Suppressor macrophage (primary cell): ENCODE measurements at regions not wholly inside any gene's neighbourhood (a gene's known extent, or its start where the extent isn't known, plus 50 kb on each side); places are given as distances from the start of the nearest gene placed in this dataset.
"Not testable (repeated sequence)": the region's sequence is repeated elsewhere in the genome, so short reads cannot be mapped to it uniquely, and the experiment has no call there.

Source experiments
- DNase-seq, 4 experiments: peaks; one replicate each; pipeline ENCODE4 v3.0.0-alpha.2; 2020 to 2022

DNA sequence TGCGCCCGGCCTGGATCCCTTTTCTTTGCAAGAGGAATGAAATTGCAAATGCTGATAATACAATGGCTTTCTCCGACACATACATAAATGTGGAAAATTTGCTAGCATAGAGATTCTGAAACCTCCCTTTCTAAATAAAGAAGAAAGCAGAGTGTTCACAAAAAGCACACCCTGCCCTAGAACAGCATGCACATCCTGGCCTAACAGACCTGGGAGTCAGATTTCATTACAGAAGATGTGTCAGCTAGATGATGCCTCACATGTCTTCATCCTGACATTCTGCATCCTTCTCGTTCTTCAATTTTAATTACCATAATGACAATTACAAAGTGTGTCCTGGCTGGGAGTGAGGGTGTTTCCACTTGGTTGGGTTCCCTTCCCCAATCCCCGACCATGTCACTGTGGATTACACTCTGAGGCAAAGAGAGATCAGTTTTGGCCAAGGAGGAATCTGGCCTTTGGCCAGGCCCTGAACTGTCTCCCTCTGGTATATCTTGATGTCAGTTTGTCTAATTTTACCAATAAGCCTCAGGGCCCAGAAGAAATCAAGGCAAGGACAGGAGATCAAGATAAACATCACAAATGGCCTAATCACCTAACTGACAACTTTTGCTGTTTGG lies 104.9 kb upstream of the SPATA12 start:
- no peak for DNase-seq

DNA sequence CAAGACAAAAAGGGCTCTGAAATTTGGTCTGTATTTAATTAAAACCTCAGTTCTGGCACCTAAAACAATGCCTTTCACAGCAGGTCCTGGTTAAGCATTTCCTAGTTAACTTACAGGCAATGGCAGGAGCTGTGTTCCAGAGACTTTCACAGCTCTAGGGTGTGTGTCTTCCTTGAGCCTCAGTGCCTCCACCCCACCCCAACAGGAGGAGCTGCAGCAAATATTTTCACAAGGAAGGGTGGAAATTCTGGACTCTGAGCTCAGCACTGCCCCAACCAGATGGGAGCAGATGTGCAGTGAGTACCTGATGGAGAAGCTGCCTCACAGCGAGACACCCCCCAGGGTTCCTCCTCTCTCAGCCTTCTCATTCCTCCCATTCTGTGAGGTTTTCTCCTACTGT lies 106.3 kb upstream of the SPATA12 start:
- no peak for DNase-seq

DNA sequence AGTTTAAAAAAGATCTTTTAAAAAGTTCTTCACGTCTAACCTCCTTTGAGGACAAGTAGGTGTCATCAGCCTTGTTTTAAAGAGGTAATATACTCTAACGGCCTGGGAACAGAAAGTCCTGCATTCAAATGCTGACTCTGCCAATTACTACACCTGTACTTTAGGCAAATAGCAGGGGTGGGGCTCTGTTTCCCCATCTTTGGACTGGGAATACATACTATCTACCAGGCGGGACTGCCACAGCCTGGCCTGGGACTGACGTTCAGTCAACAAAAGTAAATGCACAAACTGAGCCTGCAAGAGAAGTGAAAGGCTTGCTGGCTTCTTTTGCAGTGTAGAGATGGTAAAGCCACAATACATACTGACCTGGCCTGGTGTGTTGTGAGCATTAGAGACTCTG lies 107.6 kb upstream of the SPATA12 start:
- DNase-seq = no peak

DNA sequence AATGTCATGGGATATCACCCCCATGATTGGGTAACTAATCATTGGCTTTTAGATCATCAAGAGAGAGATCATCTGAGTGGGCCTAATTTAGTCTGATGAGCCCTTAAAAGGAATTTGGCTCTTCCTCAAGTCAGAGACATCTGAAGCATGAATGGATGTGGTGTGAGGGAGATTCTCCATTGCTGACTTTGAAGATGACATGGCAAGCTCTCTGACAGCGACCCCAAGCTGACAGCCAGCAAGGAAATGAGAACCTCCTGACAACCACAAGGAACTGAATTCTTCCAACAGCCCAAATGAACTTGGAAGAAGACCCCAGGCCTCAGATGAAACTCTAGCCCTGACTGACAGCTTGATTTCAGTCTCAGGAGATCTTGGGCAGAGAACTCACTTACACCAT lies 108.4 kb upstream of the SPATA12 start:
- DNase-seq = peak in 2 of 4 experiments; percentile 13 to 27

DNA sequence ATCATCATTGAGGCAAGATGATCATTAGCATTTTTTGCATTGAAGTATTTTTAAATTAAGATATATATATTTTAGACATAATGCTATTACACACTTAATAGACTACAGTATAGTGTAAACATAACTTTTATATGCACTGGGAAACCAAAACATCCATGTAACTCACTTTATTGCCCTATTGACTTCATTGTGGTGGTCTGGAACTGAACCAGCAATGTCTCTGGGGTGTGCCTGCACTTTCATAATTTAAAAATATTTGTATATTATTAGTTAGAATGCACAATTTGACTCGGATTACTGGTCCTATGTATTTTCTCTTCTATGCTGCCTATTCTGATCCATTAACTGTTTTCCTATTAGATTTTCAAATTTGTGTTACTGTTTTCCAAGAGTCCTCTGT lies 109.1 kb upstream of the SPATA12 start:
- DNase-seq = no peak

DNA sequence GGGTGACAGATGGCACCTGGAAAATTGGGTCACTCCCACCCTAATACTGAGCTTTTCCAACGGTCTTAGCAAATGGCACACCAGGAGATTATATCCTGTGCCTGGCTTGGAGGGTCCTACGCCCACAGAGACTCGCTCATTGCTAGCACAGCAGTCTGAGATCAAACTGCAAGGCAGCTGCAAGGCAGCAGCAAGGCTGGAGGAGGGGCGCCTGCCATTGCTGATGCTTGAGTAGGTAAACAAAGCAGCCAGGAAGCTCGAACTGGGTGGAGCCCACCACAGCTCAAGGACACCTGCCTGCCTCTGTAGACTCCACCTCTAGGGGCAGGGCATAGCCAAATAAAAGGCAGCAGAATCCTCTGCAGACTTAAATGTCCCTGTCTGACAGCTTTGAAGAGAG lies 115.1 kb upstream of the SPATA12 start:
- not testable (repeated sequence) for DNase-seq

DNA sequence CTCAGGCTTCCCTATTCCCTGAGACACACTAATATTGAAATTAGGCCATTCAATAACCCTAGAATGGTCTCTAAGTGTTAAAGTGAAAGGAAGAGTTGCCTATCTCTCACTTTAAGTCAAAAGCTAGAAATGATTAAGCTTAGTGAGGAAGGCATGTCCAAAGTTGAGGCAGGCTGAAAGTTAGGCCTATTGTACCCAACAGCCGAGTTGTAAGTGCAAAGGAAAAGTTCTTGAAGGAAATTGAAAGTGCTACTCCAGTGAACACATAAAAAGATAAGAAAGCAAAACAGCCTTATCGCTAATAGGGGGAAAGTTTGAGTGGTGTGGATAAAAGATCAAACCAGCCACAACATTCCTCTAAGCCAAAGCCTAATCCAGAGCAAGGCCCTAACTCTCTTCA lies 117.9 kb upstream of the SPATA12 start:
- no peak for DNase-seq

DNA sequence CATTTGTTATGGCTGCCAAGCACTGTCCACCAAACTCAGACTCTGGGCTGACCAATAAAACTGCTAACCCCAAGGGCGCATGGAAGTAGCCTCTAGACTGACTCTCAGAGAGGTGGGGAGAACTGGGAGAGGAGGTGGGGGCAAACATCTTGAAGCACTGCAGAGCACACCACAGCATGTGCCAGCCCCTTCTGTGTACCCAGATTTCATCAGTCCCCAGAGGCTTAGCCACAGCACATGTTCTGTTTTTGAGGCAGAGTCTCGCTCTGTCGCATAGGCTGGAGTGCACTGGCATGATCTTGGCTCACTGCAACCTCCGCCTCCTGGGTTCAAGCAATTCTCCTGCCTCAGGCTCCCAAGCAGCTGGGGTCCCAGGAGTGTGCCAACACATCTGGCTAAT lies 119.5 kb upstream of the SPATA12 start:
- no peak for DNase-seq

DNA sequence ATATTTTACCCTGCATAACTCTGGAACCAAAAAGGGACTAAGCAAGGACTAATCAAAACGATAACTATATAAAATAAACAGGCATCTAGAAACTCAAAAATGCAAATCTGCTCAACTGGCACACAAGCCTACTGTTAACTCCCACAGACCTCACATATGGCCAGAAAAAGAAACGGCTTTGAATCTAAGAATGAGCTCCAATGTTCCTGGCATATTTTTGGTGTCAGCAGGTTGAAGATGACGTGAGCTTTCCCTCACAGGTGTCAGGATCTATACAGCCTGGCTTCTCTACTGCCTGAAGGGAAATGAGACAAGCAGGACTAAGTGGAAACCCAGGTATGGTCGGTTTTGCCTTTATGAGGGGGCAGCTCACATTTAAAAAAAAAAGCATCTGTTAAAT lies 120.1 kb upstream of the SPATA12 start:
- DNase-seq = no peak

DNA sequence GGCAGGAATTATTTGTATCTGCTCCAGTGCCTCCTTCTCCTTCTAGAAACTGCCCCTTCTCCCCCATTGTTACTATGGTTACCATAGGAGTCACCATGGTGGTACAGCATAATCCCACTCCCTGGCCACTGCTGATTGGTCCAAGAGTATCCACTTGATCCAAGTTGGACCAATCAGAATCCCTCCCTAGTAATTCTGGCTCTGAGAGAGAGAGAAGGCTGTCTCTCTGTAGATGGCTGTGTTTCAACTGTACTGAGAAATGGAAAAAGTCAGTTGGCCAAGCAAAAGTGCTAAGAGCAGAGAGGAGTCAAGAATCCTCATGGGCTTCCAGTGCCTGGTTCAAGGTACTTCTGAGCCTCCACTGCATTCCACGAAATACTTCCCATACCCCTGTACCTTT lies 120.6 kb upstream of the SPATA12 start:
- DNase-seq = no peak

DNA sequence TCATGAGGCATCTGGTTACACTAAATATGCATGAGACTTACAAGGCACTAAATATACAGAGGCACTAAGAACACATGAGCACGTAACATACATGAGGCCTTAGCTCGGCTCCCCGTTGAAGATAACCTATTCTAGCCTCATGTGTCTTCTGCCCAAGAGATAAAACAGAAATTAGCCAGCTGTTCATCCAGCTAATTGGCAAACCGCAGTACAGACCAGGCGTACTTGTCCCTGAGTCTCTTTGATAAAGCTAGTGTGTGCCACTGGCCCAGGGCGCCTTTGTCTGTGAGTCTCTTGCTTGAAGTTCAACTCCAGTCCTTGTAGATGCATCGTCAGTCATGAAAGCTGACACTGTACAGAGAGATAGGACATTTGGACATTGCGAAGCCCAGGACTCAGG lies 121.9 kb upstream of the SPATA12 start:
- DNase-seq = no peak

DNA sequence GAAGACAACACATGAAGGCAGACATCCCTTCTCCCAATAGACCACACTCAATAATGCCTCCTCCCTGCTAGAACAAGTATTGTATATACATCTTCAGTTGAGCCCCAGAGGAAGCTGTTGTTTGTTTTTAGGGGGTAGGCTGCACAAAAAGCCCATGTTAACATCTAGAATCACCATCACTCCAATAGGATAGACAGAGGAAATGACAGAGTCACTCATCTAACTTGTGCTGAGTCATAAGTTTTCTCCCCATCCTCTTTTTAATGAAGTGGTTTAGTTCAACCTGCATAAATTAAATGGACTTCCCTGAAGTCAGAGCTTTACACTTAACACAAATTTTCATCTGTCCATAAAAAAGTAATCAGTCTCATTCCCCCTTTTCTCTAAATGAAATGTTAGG lies 122.9 kb upstream of the SPATA12 start:
- no peak for DNase-seq

DNA sequence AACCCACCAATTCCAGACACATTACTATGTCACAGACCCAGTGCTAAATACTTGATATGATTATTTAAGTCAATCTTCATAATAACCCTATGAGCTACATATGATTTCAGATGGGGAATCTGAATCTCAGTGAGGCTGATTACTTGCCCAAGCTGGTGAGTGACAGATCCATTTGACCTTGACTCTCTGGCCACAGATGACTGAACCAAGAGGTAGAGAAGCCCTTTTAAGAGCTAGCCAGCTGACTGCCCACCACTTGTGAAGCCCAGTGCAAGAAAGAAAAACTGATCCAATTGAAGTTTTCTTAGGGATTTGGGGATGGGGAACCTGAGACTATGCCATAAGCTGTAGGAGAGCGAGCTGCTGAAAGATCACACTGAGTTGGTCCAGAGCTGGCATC lies 124.7 kb upstream of the SPATA12 start:
- no peak for DNase-seq

DNA sequence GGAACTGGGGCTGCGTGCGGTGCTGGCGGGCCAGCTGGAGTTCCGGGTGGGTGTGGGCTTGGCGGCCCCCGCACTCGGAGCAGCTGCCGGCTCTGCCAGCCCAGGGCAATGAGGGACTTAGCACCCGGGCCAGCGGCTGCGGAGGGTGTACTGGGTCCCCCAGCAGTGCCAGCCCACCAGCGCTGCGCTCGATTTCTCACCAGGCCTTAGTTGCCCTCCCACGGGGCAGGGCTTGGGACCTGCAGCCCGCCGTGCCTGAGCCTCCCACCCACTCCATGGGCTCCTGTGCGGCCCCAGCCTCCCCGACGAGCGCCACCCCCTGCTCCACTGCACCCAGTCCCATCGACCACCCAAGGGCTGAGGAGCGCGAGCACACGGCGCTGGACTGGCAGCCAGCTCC lies 126.0 kb upstream of the SPATA12 start:
- not testable (repeated sequence) for DNase-seq

DNA sequence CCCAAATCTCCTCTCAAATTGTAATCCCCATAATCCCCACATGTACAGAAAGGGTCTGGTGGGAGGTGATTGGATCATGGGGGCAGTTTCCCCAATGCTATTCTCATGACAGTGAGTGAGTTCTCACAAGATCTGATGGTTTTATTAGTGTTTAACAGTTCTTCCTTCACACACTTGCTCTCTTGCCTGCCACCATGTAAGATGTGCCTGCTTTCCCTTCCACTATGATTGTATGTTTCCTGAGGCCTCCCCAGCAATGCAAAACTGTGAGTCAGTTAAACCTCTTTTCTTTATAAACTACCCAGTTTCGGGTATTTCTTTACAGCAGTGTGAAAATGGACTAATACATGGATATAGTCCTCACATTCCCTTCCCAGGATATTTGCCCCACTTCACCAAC lies 126.7 kb upstream of the SPATA12 start:
- no peak for DNase-seq

DNA sequence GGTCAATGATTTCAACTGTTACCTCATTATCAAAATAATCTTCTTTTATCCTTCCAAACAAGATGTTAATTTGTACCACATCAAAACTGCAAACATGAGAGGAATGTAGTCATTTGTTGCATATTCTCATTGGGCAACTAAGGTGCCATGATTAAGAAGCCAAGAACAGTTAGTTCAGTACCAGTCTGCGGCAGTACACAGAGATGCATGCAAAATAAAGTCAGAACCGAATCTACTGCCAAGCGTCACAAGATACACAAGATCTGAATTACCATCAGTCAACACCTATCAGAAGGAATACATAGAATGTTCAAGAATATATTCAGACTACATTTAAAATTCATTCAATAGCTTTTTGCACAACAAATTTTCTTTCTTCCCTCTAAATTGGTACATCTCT lies 127.6 kb upstream of the SPATA12 start:
- no peak for DNase-seq

DNA sequence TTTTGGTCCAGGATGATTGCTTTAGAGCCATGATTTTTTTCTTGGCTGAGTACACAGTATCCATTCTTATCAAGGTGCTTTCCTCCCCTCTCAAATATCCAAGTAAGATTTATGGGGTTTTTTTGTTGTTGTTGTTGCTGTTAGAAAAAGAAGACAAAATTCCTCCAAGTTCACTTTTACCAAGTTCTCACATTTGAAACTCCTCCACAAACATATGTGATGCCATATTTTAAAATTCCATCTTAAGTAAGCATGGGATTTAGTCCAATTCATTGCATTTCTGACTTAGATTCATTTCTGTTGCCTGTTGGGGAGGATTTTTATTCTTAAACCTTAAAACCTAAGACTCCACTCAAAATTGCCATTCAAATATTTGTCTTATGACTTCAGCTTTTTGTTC lies 128.6 kb upstream of the SPATA12 start:
- no peak for DNase-seq

DNA sequence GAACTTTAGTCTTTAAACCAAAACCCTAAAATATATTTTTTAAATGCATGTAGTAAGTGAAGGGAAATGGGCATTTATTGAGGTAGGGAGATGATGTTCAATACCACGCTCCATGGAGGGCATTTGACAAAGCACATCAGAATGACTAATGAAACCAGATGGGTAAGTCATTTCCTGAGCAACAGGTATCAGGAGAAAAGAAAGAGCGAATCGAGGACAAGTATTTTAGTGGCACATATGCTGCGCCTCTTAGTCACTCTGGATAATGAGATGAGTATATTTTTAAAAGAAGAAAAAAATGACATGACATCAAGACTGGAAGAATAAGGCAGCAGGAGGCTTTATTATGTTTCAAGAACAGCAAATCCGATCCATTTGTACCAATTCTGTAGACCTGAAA lies 129.0 kb upstream of the ARHGEF3 start:
- DNase-seq = no peak

DNA sequence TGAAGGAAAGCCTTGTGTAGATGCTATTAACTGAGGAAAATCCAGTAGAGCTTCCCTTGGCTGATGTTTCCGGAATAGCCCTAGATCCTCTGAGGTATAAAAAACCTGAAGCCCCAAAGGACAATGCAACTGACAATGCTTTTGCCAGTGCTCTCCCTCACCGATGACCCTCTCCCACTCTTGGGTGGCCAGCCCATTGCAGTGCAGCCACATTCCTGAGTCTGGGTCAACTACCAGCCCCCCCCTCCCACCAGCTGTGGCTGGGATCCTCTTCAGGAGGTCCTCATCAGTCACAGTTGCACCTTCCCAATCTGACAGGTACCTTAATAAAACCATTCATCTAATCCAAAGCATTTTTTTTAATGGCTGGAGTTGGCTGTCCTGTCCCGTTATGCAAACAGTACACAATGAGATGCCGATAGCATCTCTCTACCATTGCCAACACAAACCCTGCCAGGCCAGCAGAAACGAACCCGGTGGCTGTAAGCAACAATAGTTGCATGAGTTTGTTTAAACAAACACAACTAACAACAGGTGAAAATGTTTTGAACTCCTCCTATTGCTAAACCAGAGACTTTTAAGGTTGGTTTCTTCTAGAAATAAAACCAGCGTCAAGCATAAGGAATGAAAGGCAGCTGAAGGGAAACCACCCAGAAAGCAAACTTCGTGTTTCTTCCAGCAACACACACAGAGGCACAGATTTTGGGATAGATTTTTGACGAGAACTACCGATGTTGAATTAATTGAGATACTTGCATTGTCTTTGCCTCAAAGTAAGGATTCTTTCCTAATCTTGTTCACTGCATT lies 128.3 kb upstream of the ARHGEF3 start:
- no peak for DNase-seq

DNA sequence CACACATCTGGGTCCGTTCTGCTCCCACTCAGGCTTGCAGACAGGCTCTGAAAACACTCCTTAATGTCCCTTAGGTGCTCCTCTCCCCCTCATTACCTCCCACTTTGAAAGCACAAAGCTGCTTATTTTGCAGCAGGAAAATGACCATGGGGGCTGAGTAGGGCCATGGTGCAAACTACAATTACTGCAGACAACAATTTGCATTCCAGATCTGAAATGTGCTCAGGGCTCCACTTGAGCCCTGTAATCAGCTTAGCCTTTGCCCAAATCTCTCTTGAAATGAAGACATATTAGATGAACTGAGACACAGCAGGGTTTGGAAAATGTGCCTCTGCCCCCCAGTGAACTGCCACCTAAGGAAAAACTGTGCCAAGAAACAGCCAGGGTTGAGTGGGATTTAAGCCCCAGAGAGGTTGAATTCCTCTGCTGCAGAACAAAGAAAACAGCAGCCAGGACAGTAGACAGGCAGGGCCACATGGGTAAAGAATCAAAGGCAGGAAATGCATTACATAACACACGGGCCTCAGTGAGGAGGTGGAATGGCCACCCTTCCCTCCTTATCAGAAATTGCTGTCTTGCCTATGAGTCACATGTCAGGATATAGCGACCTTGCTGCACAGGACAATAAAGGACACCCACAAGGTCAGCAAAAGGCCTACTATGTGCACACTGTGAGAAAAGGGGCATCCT lies 126.8 kb upstream of the ARHGEF3 start:
- DNase-seq = peak in 3 of 4 experiments; percentile 36 to 50 (median 42)

DNA sequence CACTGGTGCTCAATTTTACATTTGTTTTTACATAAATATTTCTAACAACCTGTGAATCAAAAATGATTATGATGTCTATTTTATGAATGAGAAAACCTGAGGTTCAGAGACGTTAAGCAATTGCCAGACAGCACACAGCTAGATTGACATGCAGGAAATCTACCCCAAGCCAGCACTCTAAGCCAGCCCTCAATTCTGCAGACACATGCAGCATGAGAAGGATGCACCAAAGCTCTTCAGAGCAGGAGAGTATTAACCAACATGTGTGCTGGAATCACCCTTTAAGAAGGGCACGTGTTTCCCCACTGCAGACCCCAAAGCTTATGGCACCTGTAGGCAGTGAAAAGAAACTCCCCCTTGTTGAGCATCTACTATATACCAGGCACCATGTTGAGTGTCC lies 126.1 kb upstream of the ARHGEF3 start:
- no peak for DNase-seq

DNA sequence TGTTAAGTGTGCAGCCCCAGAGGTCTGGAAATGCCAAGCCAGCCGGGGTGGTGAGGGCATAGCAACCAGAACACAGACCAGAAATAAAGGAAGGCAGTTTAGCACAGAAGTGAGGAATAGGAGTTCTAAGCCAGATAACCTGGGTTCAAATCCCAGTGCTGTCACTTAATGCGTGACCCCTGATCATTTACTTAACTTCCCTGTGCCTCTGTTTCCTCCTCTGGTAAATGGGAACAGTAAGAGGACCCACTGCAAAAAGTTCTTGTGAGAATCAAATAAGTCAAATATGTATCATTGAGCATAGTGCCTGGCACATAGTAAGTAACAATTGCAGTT lies 125.2 kb upstream of the ARHGEF3 start:
- DNase-seq = no peak

DNA sequence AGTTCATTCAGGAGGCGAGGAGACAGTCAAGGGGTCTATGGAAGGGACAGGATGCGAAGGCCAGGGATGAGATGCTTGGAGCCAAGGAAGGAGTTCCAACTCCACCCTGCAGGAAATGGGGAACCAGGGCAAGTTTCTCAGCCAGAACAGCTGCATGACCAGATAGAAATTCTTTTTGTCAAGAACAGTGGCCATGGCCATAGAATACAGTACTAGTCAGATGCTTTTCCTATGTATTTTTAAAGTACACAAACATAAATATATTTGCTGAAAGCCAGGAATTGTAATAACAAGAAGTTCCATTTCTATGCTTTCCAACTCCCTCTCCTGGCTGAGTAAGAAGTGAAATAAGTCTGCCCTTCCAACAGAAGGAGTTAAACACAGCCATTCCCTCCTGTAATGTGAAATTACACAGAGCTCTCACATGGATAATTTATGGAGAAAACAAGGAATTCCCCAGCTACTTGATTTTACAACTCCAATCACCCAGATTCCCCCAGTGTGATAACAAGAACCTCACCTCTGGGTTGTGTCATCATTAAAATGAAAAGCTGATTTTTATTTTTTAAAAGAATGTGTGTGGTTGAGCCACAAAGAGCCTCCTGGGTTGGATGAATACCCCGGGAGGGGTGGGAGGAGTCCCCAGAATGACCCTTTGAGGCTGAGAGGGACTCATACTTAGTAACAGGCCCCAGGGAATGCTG lies 124.6 kb upstream of the ARHGEF3 start:
- no peak for DNase-seq

DNA sequence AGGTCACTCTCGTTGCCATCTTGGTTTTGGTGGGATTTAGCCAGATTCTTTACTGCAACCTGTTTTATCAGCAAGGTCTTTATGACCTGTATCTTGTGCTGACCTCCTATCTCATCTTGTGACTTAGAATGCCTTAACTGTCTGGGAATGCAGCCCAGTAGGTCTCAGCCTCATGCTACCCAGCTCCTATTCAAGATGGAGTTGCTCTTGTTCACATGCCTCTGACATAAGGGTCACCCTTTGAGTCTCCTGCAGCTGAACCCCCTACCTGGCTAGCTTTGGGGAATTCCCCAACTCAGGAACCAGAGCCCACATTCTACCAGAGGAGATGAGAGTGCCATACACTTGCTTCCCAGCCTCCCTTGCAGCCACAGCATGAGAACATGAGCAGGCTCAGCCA lies 123.0 kb upstream of the ARHGEF3 start:
- DNase-seq = not testable (repeated sequence)
